Trophoblast cell (in vitro differentiated cells and primary cell): ENCODE measurements at regions not wholly inside any gene's neighbourhood (a gene's known extent, or its start where the extent isn't known, plus 50 kb on each side); places are given as distances from the start of the nearest gene placed in this dataset.

Source experiments
- DNase-seq, 2 donors: peaks; one replicate each; pipeline ENCODE4 v3.0.0-alpha.2; 2016
- H2AFZ ChIP-seq: 2 replicates; pipeline ENCODE4 v1.6.1; 2013; ENCODE audit warnings: low read length, moderate library complexity, mild to moderate bottlenecking; ENCODE audit not compliant: insufficient read depth, poor library complexity
- H2AK5ac ChIP-seq: 2 replicates; pipeline ENCODE4 v1.6.1; 2013; ENCODE audit warnings: mild to moderate bottlenecking, low read length
- H2BK120ac ChIP-seq: 2 replicates; pipeline ENCODE4 v1.6.1; 2013; ENCODE audit warnings: low read length, mild to moderate bottlenecking, moderate library complexity; ENCODE audit not compliant: insufficient read depth, poor library complexity
- H2BK12ac ChIP-seq: 2 replicates; pipeline ENCODE4 v1.6.1; 2013; ENCODE audit warnings: mild to moderate bottlenecking, low read length, moderate library complexity
- H2BK5ac ChIP-seq: 2 replicates; pipeline ENCODE4 v1.6.1; 2013; ENCODE audit warnings: low read length, low read depth, moderate library complexity, mild to moderate bottlenecking; ENCODE audit not compliant: poor library complexity
- H3K14ac ChIP-seq: 2 replicates; pipeline ENCODE4 v1.6.1; 2013; ENCODE audit warnings: mild to moderate bottlenecking, low read length
- H3K18ac ChIP-seq: 2 replicates; pipeline ENCODE4 v1.6.1; 2013; ENCODE audit warnings: mild to moderate bottlenecking, low read length
- H3K23ac ChIP-seq: 2 replicates; pipeline ENCODE4 v1.6.1; 2013; ENCODE audit warnings: low read length
- H3K27ac ChIP-seq: 2 replicates; pipeline ENCODE4 v1.5.1; 2013; ENCODE audit warnings: low read depth, mild to moderate bottlenecking, inconsistent platforms, low read length, moderate library complexity
- H3K27me3 ChIP-seq: 2 replicates; pipeline ENCODE4 v1.6.1; 2013; ENCODE audit warnings: inconsistent platforms, mild to moderate bottlenecking, low read length, moderate library complexity; ENCODE audit not compliant: insufficient read depth
- H3K36me3 ChIP-seq, 2 experiments: 1 replicate in 1 of 2; 2 replicates in 1 of 2; pipeline ENCODE4 v1.6.1; 2013; ENCODE audit warnings: low read length in 2 of 2, mild to moderate bottlenecking in 2 of 2, moderate library complexity in 1 of 2; ENCODE audit not compliant: insufficient read depth in 2 of 2, control insufficient read depth in 1 of 2
- H3K4ac ChIP-seq: 2 replicates; pipeline ENCODE4 v1.6.1; 2013; ENCODE audit warnings: low read depth, mild to moderate bottlenecking, low read length, moderate library complexity
- H3K4me1 ChIP-seq, 2 experiments: 1 replicate in 1 of 2; 2 replicates in 1 of 2; pipeline ENCODE4 v1.6.1; 2013; ENCODE audit warnings: low read length in 2 of 2, mild to moderate bottlenecking in 2 of 2, moderate library complexity in 1 of 2; ENCODE audit not compliant: insufficient read depth in 2 of 2, control insufficient read depth in 1 of 2
- H3K4me2 ChIP-seq: 2 replicates; pipeline ENCODE4 v1.6.1; 2013; ENCODE audit warnings: inconsistent platforms, mild to moderate bottlenecking, low read length, moderate library complexity
- H3K4me3 ChIP-seq: 2 replicates; pipeline ENCODE4 v1.5.1; 2013; ENCODE audit warnings: mild to moderate bottlenecking, low read depth, low read length, inconsistent platforms
- H3K79me1 ChIP-seq: one replicate; pipeline ENCODE4 v1.6.1; 2013; ENCODE audit warnings: low read length
- H3K79me2 ChIP-seq: 2 replicates; pipeline ENCODE4 v1.6.1; 2013; ENCODE audit warnings: low read length, mild to moderate bottlenecking; ENCODE audit not compliant: control insufficient read depth, insufficient read depth, poor library complexity
- H3K9ac ChIP-seq: 2 replicates; pipeline ENCODE4 v1.6.1; 2013; ENCODE audit warnings: mild to moderate bottlenecking, low read length
- H3K9me3 ChIP-seq: 2 replicates; pipeline ENCODE4 v1.6.1; 2013; ENCODE audit warnings: low read depth, mild to moderate bottlenecking, control low read depth, inconsistent platforms, low read length; ENCODE audit not compliant: insufficient read depth
- H4K12ac ChIP-seq: 2 replicates; pipeline ENCODE4 v1.6.1; 2013; ENCODE audit warnings: low read depth, mild to moderate bottlenecking, low read length, moderate library complexity
- H4K8ac ChIP-seq: 2 replicates; pipeline ENCODE4 v1.6.1; 2013; ENCODE audit warnings: low read depth, mild to moderate bottlenecking, low read length, moderate library complexity
- H4K91ac ChIP-seq: one replicate; pipeline ENCODE4 v1.6.1; 2013; ENCODE audit warnings: low read depth, mild to moderate bottlenecking, low read length, moderate library complexity
- WGBS: extraction: QIAGEN DNeasy Blood & Tissue Kit; methylation state at CpG from one replicate; pipeline ENCODE4 v1.1.7; 2013; ENCODE audit warnings: missing lambda C conversion rate; ENCODE audit not compliant: insufficient read length, insufficient coverage; ENCODE audit errors: extremely low coverage; 5-methylcytosine and 5-hydroxymethylcytosine counted together

GRCh38 chr11:33559567-33559966, 141.1 kb downstream of the C11orf91 start:
- WGBS: no CpG with 5 or more reads among the region's 11 CpGs
- peak overlapping the region; percentile 32 for H2BK12ac ChIP-seq
- H2AFZ ChIP-seq: no peak overlapping the region
- no peak overlapping the region for H2AK5ac ChIP-seq
- peaks cover 8% of the 10 kb centered on the region for H3K79me1 ChIP-seq
- H3K79me2 ChIP-seq: peaks cover 2% of the 10 kb centered on the region
- no peak overlapping the region for H2BK120ac ChIP-seq
- no peaks in the 10 kb centered on the region for H3K27me3 ChIP-seq
- no peak overlapping the region for H3K4me2 ChIP-seq
- H3K4ac ChIP-seq: no peak overlapping the region
- no peak overlapping the region for H3K4me3 ChIP-seq
- peak in 1 of 2 donors; percentile 32 for DNase-seq
- no peak overlapping the region for H3K14ac ChIP-seq
- H3K18ac ChIP-seq: no peak overlapping the region
- H3K27ac ChIP-seq: no peak overlapping the region
- H4K91ac ChIP-seq: no peak overlapping the region
- no peaks in the 10 kb centered on the region for H3K36me3 ChIP-seq
- H4K8ac ChIP-seq: no peak overlapping the region
- H3K23ac ChIP-seq: peak overlapping the region; percentile 48
- no peaks in the 10 kb centered on the region for H3K9me3 ChIP-seq
- H3K4me1 ChIP-seq: peaks cover 9 to 13% of the 10 kb centered on the region in 2 experiments
- H2BK5ac ChIP-seq: no peak overlapping the region
- no peak overlapping the region for H3K9ac ChIP-seq
- H4K12ac ChIP-seq: no peak overlapping the region

- H4K91ac ChIP-seq: no peak overlapping the region
- peaks cover 2% of the 10 kb centered on the region for H3K79me2 ChIP-seq
- H3K4ac ChIP-seq: no peak overlapping the region
- H3K79me1 ChIP-seq: peaks cover 10% of the 10 kb centered on the region
- no peak overlapping the region for H3K18ac ChIP-seq
- H4K8ac ChIP-seq: no peak overlapping the region
- H3K23ac ChIP-seq: no peak overlapping the region
- H3K9ac ChIP-seq: no peak overlapping the region
- H2BK5ac ChIP-seq: no peak overlapping the region
- no peak overlapping the region for H2AK5ac ChIP-seq
- no peak overlapping the region for H4K12ac ChIP-seq
- no peak overlapping the region for H2AFZ ChIP-seq
- H3K9me3 ChIP-seq: no peaks in the 10 kb centered on the region
- no peaks in the 10 kb centered on the region for H3K36me3 ChIP-seq
- H2BK120ac ChIP-seq: peak overlapping the region; percentile 3
- H3K27ac ChIP-seq: no peak overlapping the region
- no peak for DNase-seq
- H2BK12ac ChIP-seq: peak overlapping the region; percentile 3
- no peak overlapping the region for H3K4me2 ChIP-seq
- H3K4me3 ChIP-seq: no peak overlapping the region
- peaks cover 9 to 13% of the 10 kb centered on the region in 2 experiments for H3K4me1 ChIP-seq
- peak overlapping the region; percentile 68 for H3K14ac ChIP-seq
- no CpG with 5 or more reads among the region's 7 CpGs for WGBS
- H3K27me3 ChIP-seq: no peaks in the 10 kb centered on the region
Measured at GRCh38 chr11:33558097-33558496, 142.5 kb downstream of the C11orf91 start.

DNA sequence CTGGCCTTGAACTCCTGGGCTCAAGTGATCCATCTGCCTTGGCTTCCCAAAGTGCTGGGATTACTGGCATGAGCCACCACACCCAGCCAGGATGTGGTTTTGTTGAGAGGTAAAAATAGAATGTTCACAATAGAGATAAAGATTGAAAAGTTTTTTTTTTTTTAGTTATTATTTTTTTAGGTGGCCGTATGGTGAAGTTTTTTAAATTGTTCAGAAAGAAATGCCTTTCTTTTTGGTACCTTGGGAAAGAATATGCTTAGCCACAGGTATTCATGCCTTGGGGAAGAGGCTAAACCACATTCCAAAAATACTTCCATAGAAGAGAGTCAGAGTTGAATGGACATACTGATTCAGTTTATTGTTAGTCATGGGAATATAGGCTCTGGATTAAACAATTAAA, 143.4 kb downstream of the C11orf91 start:
- no peak overlapping the region for H4K8ac ChIP-seq
- no peak overlapping the region for H3K14ac ChIP-seq
- peaks cover 9 to 13% of the 10 kb centered on the region in 2 experiments for H3K4me1 ChIP-seq
- peak overlapping the region; percentile 91 for H4K91ac ChIP-seq
- no peaks in the 10 kb centered on the region for H3K9me3 ChIP-seq
- peak; percentile 24 to 93 for DNase-seq
- no peak overlapping the region for H3K4me3 ChIP-seq
- no peaks in the 10 kb centered on the region for H3K27me3 ChIP-seq
- no peak overlapping the region for H3K23ac ChIP-seq
- no peak overlapping the region for H3K9ac ChIP-seq
- peak overlapping the region; percentile 66 for H3K27ac ChIP-seq
- H2BK12ac ChIP-seq: peak overlapping the region; percentile 67
- H3K4ac ChIP-seq: no peak overlapping the region
- H3K36me3 ChIP-seq: no peaks in the 10 kb centered on the region
- peak overlapping the region; percentile 44 for H3K4me2 ChIP-seq
- no peak overlapping the region for H4K12ac ChIP-seq
- peaks cover 2% of the 10 kb centered on the region for H3K79me2 ChIP-seq
- no CpG with 5 or more reads among the region's 1 CpG for WGBS
- H3K18ac ChIP-seq: peak overlapping the region; percentile 41
- H2AFZ ChIP-seq: no peak overlapping the region
- H2BK120ac ChIP-seq: peak overlapping the region; percentile 52
- peaks cover 10% of the 10 kb centered on the region for H3K79me1 ChIP-seq
- no peak overlapping the region for H2AK5ac ChIP-seq
- H2BK5ac ChIP-seq: peak overlapping the region; percentile 50

- no peak overlapping the region for H3K4me2 ChIP-seq
- H3K23ac ChIP-seq: no peak overlapping the region
- H4K91ac ChIP-seq: no peak overlapping the region
- H3K36me3 ChIP-seq: no peaks in the 10 kb centered on the region
- no peak overlapping the region for H3K18ac ChIP-seq
- peaks cover 10% of the 10 kb centered on the region for H3K79me1 ChIP-seq
- H4K12ac ChIP-seq: no peak overlapping the region
- H2AK5ac ChIP-seq: peak overlapping the region; percentile 41
- no peak overlapping the region for H2AFZ ChIP-seq
- no peaks in the 10 kb centered on the region for H3K27me3 ChIP-seq
- H3K27ac ChIP-seq: no peak overlapping the region
- no peak for DNase-seq
- no peak overlapping the region for H3K4me3 ChIP-seq
- peak overlapping the region; percentile 34 for H3K14ac ChIP-seq
- H3K9me3 ChIP-seq: no peaks in the 10 kb centered on the region
- H3K79me2 ChIP-seq: peaks cover 2% of the 10 kb centered on the region
- no peak overlapping the region for H2BK5ac ChIP-seq
- no peak overlapping the region for H3K4ac ChIP-seq
- peaks cover 7% of the 10 kb centered on the region in 2 experiments for H3K4me1 ChIP-seq
- H3K9ac ChIP-seq: no peak overlapping the region
- no peak overlapping the region for H4K8ac ChIP-seq
- H2BK120ac ChIP-seq: no peak overlapping the region
- no CpG with 5 or more reads among the region's 7 CpGs for WGBS
- H2BK12ac ChIP-seq: no peak overlapping the region
Measured at GRCh38 chr11:33554219-33554618, 146.4 kb downstream of the C11orf91 start.
